CD4-positive, alpha-beta T cell treated with Interleukin-4 for 4 hours (primary cell): ENCODE measurements at regions not wholly inside any gene's neighbourhood (a gene's known extent, or its start where the extent isn't known, plus 50 kb on each side); places are given as distances from the start of the nearest gene placed in this dataset.
"Not testable (repeated sequence)": the region's sequence is repeated elsewhere in the genome, so short reads cannot be mapped to it uniquely, and the experiment has no call there.

Source experiments
- DNase-seq: peaks from one replicate; pipeline ENCODE4 v3.0.0-alpha.2; 2020

GRCh38 chr2:138906549-138906948 lies 126.4 kb upstream of the NXPH2 start:
- no peak for DNase-seq

DNA sequence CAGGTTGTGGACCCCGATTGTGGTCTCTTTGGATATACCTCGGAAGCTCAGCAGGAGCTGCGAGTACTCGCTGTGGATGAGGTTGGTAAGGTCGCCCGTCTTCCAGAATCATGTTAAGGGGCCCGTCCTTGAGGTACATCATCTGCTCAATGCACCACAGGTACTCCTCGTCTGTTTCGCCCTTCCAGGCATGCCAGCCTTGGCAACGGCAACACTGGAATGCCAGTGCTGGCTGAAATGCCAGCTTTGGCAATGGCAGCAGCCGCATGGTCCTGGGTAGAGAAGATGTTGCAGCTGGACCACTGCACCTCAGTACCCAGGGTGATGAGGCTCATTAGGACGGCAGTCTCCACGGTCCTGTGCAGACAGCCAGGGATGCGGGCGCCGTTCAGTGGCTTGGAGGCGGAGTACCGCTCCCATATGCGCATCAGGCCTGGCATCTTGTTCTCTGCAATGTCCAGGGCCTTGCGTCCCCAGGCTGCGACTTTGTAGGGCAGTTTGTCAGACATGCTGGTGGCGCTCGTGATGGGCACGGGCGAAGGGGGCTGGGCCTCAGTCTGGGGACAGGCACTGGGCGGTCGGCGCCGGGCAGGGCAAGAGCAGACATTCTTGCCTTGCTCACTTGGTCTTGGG lies 122.2 kb upstream of the NXPH2 start:
- DNase-seq: no peak

- DNase-seq: no peak
Observed at GRCh38 chr2:138901530-138901929, 121.3 kb upstream of the NXPH2 start.

GRCh38 chr2:138898855-138899254 lies 118.7 kb upstream of the NXPH2 start:
- DNase-seq: no peak

DNA sequence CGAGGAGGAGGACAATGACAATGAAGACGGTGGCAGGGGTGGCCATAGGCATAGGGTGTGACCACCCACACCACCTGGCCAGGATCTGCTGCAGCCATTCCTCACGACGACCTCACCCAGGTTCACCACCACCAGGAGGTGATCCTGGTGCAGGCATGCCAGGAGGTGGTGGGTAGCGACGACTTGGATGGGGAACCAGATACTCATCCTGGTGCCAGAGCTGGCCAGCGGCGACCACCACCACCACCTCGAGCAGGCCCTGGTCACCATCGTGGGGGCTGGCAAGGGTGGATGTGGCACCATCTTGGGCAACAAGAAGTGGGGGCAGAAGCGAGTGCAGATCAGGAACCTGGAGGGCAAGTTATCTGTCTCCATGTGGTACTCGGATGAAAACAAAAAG lies 117.1 kb upstream of the NXPH2 start:
- DNase-seq: no peak

DNA sequence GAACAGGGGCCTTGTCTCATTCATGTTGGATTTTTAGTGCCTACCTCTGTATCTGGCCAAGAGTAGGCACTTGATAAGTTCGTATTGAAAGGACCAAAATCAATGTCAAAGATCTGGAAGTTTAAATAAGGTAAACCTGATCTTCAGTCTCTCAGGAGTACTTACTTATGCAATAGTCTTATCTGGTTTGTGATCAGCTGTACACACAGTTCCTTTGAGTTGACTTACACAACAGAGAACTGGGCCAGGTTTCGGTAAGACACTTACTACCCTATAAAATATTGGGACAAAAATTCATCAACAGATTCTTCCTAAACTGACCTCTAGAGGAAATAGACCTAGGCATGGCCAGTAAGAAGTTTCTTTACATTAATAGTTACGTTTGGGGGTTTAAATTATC lies 113.6 kb upstream of the NXPH2 start:
- no peak for DNase-seq

GRCh38 chr2:138881126-138881525 lies 100.9 kb upstream of the NXPH2 start:
- DNase-seq: no peak

DNA sequence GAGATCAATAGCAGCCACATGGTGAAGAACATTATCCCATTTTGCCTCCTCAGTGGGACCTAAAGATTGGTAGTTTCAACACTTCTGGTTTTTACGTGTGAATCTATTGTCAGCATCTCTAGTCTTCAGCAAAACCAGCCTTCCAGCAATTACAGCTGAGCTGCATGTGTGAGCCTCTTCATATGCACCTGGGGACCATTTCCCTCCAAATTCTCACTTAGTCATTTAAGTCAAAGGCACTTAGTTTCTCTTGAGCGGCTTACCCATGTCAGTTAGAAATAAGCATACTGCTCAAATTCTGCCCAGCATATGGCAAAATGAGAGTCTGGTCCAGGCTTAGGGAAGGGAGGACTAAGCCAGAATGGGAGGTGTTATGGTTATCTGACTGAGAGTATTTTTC lies 99.7 kb upstream of the NXPH2 start:
- no peak for DNase-seq

DNA sequence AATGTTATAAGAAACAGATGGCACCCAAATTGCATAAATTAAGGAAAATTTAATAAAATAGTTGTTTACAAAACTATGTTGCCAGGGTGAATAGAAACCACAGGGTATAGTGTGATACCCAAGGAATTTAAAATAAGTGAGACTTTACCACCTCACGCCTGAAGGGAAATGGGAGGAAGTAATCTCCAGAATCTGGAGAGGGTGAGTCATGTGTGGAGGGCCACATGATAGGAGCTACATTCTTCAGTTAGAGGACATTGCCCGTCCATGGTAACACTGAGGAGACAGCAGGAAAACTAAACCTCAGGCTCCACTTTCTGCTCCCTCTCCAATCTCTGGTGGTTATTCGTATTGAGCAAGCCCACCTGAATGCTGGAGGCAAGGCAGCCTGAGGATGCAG lies 97.2 kb upstream of the NXPH2 start:
- no peak for DNase-seq

- DNase-seq: no peak
Observed at GRCh38 chr2:138874251-138874650, 94.1 kb upstream of the NXPH2 start.

- DNase-seq: not testable (repeated sequence)
Observed at GRCh38 chr2:138872116-138872515, 91.9 kb upstream of the NXPH2 start.

DNA sequence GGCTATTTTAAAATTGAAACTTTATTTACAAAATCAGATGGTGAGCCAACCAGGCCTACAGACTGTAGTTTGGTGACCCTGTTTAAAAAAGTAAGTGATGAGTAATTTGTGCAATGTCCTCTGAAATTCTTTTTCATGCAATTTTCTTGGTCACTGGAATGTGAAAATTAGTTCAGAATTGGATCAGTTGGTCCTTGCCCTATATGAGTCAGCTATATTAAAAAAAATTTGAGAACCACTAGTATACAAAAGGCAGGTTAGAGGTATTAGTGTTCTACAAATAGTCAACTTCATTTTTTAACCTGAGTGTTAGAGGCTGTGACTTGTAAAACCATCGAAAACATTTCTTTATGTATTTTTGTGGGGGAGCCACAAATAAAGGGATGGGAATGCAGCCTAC lies 91.1 kb upstream of the NXPH2 start:
- DNase-seq: no peak

GRCh38 chr2:138867341-138867740 lies 87.2 kb upstream of the NXPH2 start:
- DNase-seq: no peak

DNA sequence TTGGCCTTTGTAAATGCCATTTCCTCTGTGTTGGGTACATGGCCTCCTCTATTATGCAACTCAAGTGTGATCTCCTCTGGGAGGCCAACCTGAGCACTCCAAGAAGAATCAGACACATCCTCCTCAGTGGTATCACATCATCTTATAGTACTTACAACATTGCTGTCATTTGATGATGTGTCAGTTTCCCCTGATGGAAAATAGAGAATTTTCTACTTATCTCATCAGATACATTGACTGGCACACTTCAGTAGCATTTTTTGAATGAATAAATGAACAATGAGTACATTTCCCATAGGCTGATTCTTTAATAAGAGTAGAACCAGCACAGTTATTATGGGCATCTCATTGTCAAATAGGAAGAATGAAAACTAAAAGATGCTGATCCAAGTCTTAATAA lies 86.6 kb upstream of the NXPH2 start:
- DNase-seq: no peak

- DNase-seq: no peak
Observed at GRCh38 chr2:138853761-138854160, 73.6 kb upstream of the NXPH2 start.

DNA sequence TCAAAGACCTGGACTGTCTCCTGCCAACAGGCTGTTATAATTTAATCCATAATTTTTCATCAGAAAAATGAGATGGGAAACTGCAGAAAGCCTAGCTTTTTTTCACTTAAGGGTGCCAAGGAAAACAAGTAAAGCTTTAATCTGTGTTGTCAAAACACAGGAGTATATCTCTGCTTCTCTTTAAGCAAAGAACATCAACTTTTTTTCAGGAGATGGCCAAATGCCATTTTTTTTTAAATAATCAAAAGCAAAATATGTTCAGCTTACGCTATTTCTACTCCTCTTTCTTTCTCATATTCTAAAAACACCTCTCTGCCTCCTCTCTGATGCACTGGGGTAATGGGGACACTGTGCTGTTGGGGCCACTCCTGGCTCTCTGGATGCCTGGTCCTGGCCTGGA lies 73.1 kb upstream of the NXPH2 start:
- DNase-seq: no peak

- peak; percentile 12 for DNase-seq
Observed at GRCh38 chr2:138846216-138846821, 66.1 kb upstream of the NXPH2 start.

DNA sequence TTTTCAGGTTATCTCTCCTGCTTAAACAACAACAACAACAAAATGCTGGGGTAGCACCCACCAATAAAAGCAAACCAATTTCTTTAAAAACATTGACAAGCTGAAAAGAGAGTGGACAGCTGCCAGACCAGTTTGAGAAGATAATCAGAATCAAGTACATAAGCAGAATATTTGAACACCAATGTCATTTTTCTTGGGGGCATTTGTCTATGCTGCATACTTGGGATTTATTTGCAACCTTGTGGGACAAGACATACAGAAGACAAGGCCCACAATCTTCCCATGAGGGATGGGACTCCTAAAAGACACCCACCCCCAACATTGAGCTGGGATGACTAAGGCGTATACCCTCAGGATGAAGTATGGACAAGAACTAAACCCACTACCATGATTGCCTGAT lies 62.2 kb upstream of the NXPH2 start:
- no peak for DNase-seq

GRCh38 chr2:138841459-138841858 lies 61.3 kb upstream of the NXPH2 start:
- DNase-seq: no peak

DNA sequence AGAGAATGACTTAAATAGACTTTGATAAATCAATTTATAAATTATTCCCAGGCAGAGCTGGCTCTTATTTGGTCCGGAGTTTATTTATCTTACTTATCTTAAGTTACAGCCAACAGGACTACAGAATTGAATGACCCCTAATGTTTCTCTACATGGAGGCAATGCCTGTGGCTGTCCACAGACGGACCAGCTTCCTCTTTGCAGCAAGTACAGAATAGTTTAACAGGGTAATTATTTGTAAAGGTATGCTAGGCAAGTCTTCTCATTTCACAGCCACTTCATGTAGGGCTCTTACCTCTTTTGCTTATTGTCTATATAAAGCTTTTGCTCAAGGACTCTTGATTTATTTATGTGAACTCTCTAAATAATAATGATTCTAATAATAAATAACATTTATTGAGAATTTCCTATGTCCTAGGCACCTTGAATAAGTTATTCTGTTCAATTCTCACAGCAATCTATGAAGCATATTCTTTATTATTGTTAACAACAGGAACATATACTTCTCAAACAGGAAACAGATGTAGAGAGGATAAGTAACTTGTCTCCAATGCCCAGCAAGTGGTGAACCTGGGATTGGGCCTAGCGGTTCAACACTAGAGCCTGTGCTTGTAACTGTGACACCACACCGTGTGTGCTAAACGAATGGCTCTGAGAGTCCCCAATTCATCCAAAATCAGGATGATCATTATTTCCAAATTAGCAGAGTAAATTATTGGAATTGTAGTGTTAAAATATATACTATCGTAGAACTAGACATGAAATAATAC lies 58.8 kb upstream of the NXPH2 start:
- no peak for DNase-seq

DNA sequence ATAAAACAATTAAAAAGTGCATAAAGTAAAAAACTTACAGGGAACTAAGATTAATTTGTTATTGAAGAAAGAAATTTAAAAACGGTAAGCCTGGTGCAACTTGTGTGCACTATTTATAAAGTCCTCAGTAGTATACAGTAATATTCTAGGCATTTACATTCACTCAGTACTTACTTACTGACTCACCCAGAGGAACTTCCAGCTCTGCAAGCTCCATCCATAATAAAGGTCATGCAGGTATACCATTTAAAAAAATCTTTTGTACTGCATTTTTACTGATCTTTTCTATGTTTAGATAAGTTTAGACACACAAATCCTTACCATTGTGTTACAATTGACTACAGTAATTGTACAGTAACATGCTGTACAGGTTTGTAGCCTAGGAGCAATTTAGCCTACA lies 51.5 kb upstream of the NXPH2 start:
- DNase-seq: no peak

GRCh38 chr2:138831154-138831553 lies 51.0 kb upstream of the NXPH2 start:
- DNase-seq: no peak

- no peak for DNase-seq
Observed at GRCh38 chr2:138830547-138830946, 50.4 kb upstream of the NXPH2 start.
